Fibroblast of lung (primary cell): ENCODE measurements at regions not wholly inside any gene's neighbourhood (a gene's known extent, or its start where the extent isn't known, plus 50 kb on each side); places are given as distances from the start of the nearest gene placed in this dataset.

Experiments used
- DNase-seq, 2 donors: peaks; one replicate each; pipeline versions ENCODE4 v3.0.0 to v3.0.0-alpha.2; 2010; ENCODE audit warnings: low read depth in 2 of 2
- H2AFZ ChIP-seq: 2 replicates; pipeline ENCODE4 v1.5.1; 2012; ENCODE audit warnings: low read length, control low read depth, inconsistent platforms
- H3K27ac ChIP-seq: 2 replicates; pipeline ENCODE4 v1.5.1; 2011; ENCODE audit warnings: low read length, control low read depth; ENCODE audit not compliant: insufficient read depth
- H3K27me3 ChIP-seq: 2 replicates; pipeline ENCODE4 v1.5.1; 2011; ENCODE audit warnings: mild to moderate bottlenecking, low read length; ENCODE audit not compliant: control insufficient read depth, insufficient read depth
- H3K36me3 ChIP-seq: 2 replicates; pipeline ENCODE4 v1.5.1; 2011; ENCODE audit warnings: low read length; ENCODE audit not compliant: control insufficient read depth, insufficient read depth
- H3K4me1 ChIP-seq: 2 replicates; pipeline ENCODE4 v1.5.1; 2011; ENCODE audit warnings: low read length; ENCODE audit not compliant: control insufficient read depth, insufficient read depth; ENCODE audit errors: extremely low read depth
- H3K4me2 ChIP-seq: 2 replicates; pipeline ENCODE4 v1.5.1; 2011; ENCODE audit warnings: low read length, control low read depth; ENCODE audit not compliant: insufficient read depth; ENCODE audit errors: extremely low read depth
- H3K4me3 ChIP-seq, 4 experiments: fragments of 200-600 bp in 1 of 4; sonication (generic) in 1 of 4; replicated peaks in 1 of 4; 2 replicates each; pipeline ENCODE4 v1.5.1; 2011 to 2016; ENCODE audit warnings: low read length in 4 of 4, low read depth in 3 of 4, mild to moderate bottlenecking in 3 of 4, control low read depth in 2 of 4, inconsistent platforms in 1 of 4, mixed read lengths in 1 of 4; ENCODE audit not compliant: insufficient read depth in 1 of 4; ENCODE audit errors: control extremely low read depth in 1 of 4
- H3K79me2 ChIP-seq: 2 replicates; pipeline ENCODE4 v1.5.1; 2012; ENCODE audit warnings: mild to moderate bottlenecking, low read length, inconsistent platforms; ENCODE audit not compliant: control insufficient read depth, insufficient read depth
- H3K9ac ChIP-seq: 2 replicates; pipeline ENCODE4 v1.5.1; 2011; ENCODE audit warnings: mild to moderate bottlenecking, low read length, control low read depth; ENCODE audit not compliant: insufficient read depth
- H3K9me3 ChIP-seq: 2 replicates; pipeline ENCODE4 v1.5.1; 2012; ENCODE audit warnings: low read depth, low read length; ENCODE audit not compliant: control insufficient read depth, insufficient read depth
- H4K20me1 ChIP-seq: 2 replicates; pipeline ENCODE4 v1.5.1; 2011; ENCODE audit warnings: low read length; ENCODE audit not compliant: control insufficient read depth, insufficient read depth; ENCODE audit errors: extremely low read depth
- CTCF ChIP-seq, 2 donors: IDR thresholded peaks in 1 of 2; conservative IDR thresholded peaks in 1 of 2; 1 replicate in 1 of 2; 2 replicates in 1 of 2; pipeline ENCODE4 v1.5.1; 2011 to 2012; ENCODE audit warnings: low read length in 2 of 2, control low read depth in 1 of 2, inconsistent platforms in 1 of 2, low read depth in 1 of 2, mild to moderate bottlenecking in 1 of 2
- EZH2 ChIP-seq: IDR thresholded peaks from 2 replicates; pipeline ENCODE4 v1.5.1; 2012; ENCODE audit warnings: low read length, control low read depth, mild to moderate bottlenecking; ENCODE audit errors: missing control alignments

GRCh38 chr4:123162859-123163258, 233.7 kb upstream of the SPRY1 start:
- Histone ChIP-seq H3K36me3 (no peaks in the 10 kb centered on the region), H3K79me2 (no peaks in the 10 kb centered on the region), H3K4me2 (no peak overlapping the region), H3K27ac (no peak overlapping the region), H4K20me1 (no peaks in the 10 kb centered on the region), H3K4me1 (no peaks in the 10 kb centered on the region), H3K27me3 (no peaks in the 10 kb centered on the region), H3K4me3 (no peak overlapping the region), H2AFZ (no peak overlapping the region), H3K9me3 (no peaks in the 10 kb centered on the region), H3K9ac (no peak overlapping the region)
- no peak for DNase-seq
- TF ChIP-seq CTCF (conservative IDR thresholded peaks at IDR 0.05 in 1 of 2, IDR thresholded peaks at IDR 0.05 in 1 of 2; ENCODE audit: low read depth in 1 of 2, low read length in 2 of 2) (no peak), EZH2 (no peak)

GRCh38 chr4:123163501-123163900, 233.1 kb upstream of the SPRY1 start:
- no peak for TF ChIP-seq EZH2
- TF ChIP-seq CTCF (conservative IDR thresholded peaks at IDR 0.05 in 1 of 2, IDR thresholded peaks at IDR 0.05 in 1 of 2; ENCODE audit: low read depth in 1 of 2, low read length in 2 of 2) = no peak
- H3K36me3 ChIP-seq = no peaks in the 10 kb centered on the region
- no peaks in the 10 kb centered on the region for H3K9me3 ChIP-seq
- H3K27me3 ChIP-seq = no peaks in the 10 kb centered on the region
- H2AFZ ChIP-seq = no peak overlapping the region
- H3K4me1 ChIP-seq = no peaks in the 10 kb centered on the region
- no peaks in the 10 kb centered on the region for H4K20me1 ChIP-seq
- H3K79me2 ChIP-seq = no peaks in the 10 kb centered on the region
- no peak overlapping the region for H3K4me2 ChIP-seq
- H3K4me3 ChIP-seq = no peak overlapping the region
- H3K27ac ChIP-seq = no peak overlapping the region
- no peak for DNase-seq
- no peak overlapping the region for H3K9ac ChIP-seq

- Histone ChIP-seq H3K9ac (no peak overlapping the region), H3K4me3 (no peak overlapping the region), H3K79me2 (no peaks in the 10 kb centered on the region), H3K27ac (no peak overlapping the region), H3K27me3 (no peaks in the 10 kb centered on the region), H3K4me2 (no peak overlapping the region), H4K20me1 (no peaks in the 10 kb centered on the region), H3K36me3 (no peaks in the 10 kb centered on the region), H2AFZ (no peak overlapping the region), H3K4me1 (no peaks in the 10 kb centered on the region), H3K9me3 (no peaks in the 10 kb centered on the region)
- DNase-seq = no peak
- no peak for TF ChIP-seq CTCF (conservative IDR thresholded peaks at IDR 0.05 in 1 of 2, IDR thresholded peaks at IDR 0.05 in 1 of 2; ENCODE audit: low read depth in 1 of 2, low read length in 2 of 2)
- no peak for TF ChIP-seq EZH2
Measured at GRCh38 chr4:123166023-123166422, 230.6 kb upstream of the SPRY1 start.
